NB4 (cell line): ENCODE measurements at regions not wholly inside any gene's neighbourhood (a gene's known extent, or its start where the extent isn't known, plus 50 kb on each side); places are given as distances from the start of the nearest gene placed in this dataset.

Source experiments
- DNase-seq: peaks from one replicate; pipeline ENCODE4 v3.0.0; 2010; ENCODE audit warnings: low read depth
- H3K4me3 ChIP-seq: one replicate; pipeline ENCODE4 v1.5.1; 2011; ENCODE audit warnings: mild to moderate bottlenecking, low read depth, low read length, moderate library complexity
- MYC ChIP-seq: IDR thresholded peaks from 2 replicates; pipeline ENCODE4 v1.6.1; 2011; ENCODE audit warnings: low read depth, low read length
- POLR2A ChIP-seq: IDR thresholded peaks from 2 replicates; pipeline ENCODE4 v1.6.1; 2011; ENCODE audit warnings: mild to moderate bottlenecking; ENCODE audit not compliant: insufficient read length; ENCODE audit errors: extremely low read depth
- TF ChIP-seq, protein P1 (sequence below): IDR thresholded peaks from 2 replicates; pipeline ENCODE4 v1.6.1; 2011; ENCODE audit warnings: low read depth, low read length
- TF ChIP-seq, protein P2 (sequence below): IDR thresholded peaks from one replicate; pipeline ENCODE4 v1.5.1; 2012; ENCODE audit warnings: low read depth, low read length

DNA sequence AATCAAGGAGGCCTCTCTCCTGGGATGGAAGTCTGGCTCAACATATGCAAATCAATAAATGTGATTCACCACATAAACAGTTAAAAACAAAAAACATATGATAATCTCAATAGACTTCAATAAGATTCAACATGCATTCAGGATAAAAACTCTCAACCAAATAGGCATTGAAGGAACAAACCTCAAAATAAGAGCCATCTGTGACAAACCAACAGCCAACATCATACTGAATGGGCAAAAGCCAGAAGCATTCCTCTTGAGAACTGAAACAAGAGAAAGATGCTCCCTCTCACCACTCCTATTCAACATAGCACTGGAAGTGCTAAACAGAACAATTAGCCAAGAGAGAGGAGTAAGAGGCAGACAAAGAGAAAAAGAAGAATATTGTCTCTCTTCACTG lies 54.0 kb upstream of the SEZ6L start:
- TF ChIP-seq POLR2A (no peak), MYC (no peak)
- TF ChIP-seq, protein P1, sequence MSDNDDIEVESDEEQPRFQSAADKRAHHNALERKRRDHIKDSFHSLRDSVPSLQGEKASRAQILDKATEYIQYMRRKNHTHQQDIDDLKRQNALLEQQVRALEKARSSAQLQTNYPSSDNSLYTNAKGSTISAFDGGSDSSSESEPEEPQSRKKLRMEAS: no peak
- TF ChIP-seq, protein P2, sequence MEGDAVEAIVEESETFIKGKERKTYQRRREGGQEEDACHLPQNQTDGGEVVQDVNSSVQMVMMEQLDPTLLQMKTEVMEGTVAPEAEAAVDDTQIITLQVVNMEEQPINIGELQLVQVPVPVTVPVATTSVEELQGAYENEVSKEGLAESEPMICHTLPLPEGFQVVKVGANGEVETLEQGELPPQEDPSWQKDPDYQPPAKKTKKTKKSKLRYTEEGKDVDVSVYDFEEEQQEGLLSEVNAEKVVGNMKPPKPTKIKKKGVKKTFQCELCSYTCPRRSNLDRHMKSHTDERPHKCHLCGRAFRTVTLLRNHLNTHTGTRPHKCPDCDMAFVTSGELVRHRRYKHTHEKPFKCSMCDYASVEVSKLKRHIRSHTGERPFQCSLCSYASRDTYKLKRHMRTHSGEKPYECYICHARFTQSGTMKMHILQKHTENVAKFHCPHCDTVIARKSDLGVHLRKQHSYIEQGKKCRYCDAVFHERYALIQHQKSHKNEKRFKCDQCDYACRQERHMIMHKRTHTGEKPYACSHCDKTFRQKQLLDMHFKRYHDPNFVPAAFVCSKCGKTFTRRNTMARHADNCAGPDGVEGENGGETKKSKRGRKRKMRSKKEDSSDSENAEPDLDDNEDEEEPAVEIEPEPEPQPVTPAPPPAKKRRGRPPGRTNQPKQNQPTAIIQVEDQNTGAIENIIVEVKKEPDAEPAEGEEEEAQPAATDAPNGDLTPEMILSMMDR: no peak
- no peak overlapping the region for H3K4me3 ChIP-seq
- DNase-seq: no peak
